ENCODE measurements at regions not wholly inside any gene's neighbourhood (a gene's known extent, or its start where the extent isn't known, plus 50 kb on each side); places are given as distances from the start of the nearest gene placed in this dataset.
"Not testable (repeated sequence)": the region's sequence is repeated elsewhere in the genome, so short reads cannot be mapped to it uniquely, and the experiment has no call there.

GRCh38 chr10:2414039-2414438 lies 653.3 kb upstream of the PFKP start:
- no peak for DNase-seq

- no peak for DNase-seq
Measured at GRCh38 chr10:2410049-2410448, 657.3 kb upstream of the PFKP start.

GRCh38 chr10:2401459-2401858 lies 664.1 kb upstream of the ADARB2 start:
- no peak for DNase-seq

GRCh38 chr10:2399482-2399881 lies 662.2 kb upstream of the ADARB2 start:
- no peak for DNase-seq

- DNase-seq, result no peak
Measured at GRCh38 chr10:2392145-2392812, 655.0 kb upstream of the ADARB2 start.

- no peak for DNase-seq
Measured at GRCh38 chr10:2387672-2388071, 650.3 kb upstream of the ADARB2 start.

- DNase-seq, result no peak
Measured at GRCh38 chr10:2387261-2387660, 649.9 kb upstream of the ADARB2 start.

GRCh38 chr10:2380218-2380617 lies 642.9 kb upstream of the ADARB2 start:
- DNase-seq, result no peak

- no peak for DNase-seq
Measured at GRCh38 chr10:2367083-2367482, 629.8 kb upstream of the ADARB2 start.

GRCh38 chr10:2366264-2366931 lies 629.1 kb upstream of the ADARB2 start:
- DNase-seq, result no peak

GRCh38 chr10:2362331-2362730 lies 625.0 kb upstream of the ADARB2 start:
- DNase-seq, result no peak

- no peak for DNase-seq
Measured at GRCh38 chr10:2358586-2358985, 621.3 kb upstream of the ADARB2 start.

GRCh38 chr10:2356670-2357069 lies 619.3 kb upstream of the ADARB2 start:
- DNase-seq, result no peak

- DNase-seq, result no peak
Measured at GRCh38 chr10:2351566-2351965, 614.2 kb upstream of the ADARB2 start.

GRCh38 chr10:2342206-2342605 lies 604.9 kb upstream of the ADARB2 start:
- no peak for DNase-seq

- no peak for DNase-seq
Measured at GRCh38 chr10:2340831-2341647, 603.7 kb upstream of the ADARB2 start.

GRCh38 chr10:2335626-2336025 lies 598.3 kb upstream of the ADARB2 start:
- DNase-seq, result no peak

- no peak for DNase-seq
Measured at GRCh38 chr10:2334575-2334974, 597.2 kb upstream of the ADARB2 start.

GRCh38 chr10:2329082-2329481 lies 591.8 kb upstream of the ADARB2 start:
- no peak for DNase-seq

- no peak for DNase-seq
Measured at GRCh38 chr10:2326411-2326810, 589.1 kb upstream of the ADARB2 start.

GRCh38 chr10:2315045-2315485 lies 577.7 kb upstream of the ADARB2 start:
- not testable (repeated sequence) for DNase-seq

- DNase-seq, result no peak
Measured at GRCh38 chr10:2306081-2306480, 568.8 kb upstream of the ADARB2 start.

GRCh38 chr10:2303169-2303568 lies 565.8 kb upstream of the ADARB2 start:
- no peak for DNase-seq

GRCh38 chr10:2301227-2301626 lies 563.9 kb upstream of the ADARB2 start:
- no peak for DNase-seq
